ENCODE measurements at regions not wholly inside any gene's neighbourhood (a gene's known extent, or its start where the extent isn't known, plus 50 kb on each side); places are given as distances from the start of the nearest gene placed in this dataset.

DNA sequence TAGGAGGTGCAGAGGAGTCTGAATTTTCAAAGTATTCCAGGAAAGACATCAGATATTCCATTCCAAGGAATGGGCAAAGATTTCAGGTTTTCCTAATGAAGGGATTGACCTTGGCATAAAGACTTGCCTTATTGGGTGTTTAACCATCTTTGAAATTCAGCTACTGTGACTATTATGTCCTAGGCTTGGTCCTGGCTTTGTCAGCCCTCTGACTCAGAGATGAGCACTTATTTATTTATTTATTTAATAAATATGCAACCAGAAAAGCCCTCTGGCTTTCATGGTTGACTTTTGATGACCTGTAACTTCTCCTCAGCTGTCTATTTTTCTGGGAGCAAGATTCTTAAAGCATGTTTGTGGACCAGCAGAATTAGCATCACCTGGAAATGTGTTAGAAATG, 455.1 kb downstream of the KIF2B start:
- intact Hi-C loops (cut with micrococcal nuclease) = no loop called here
- POLR2A ChIA-PET = no interaction called here
- no peak overlapping the region for H2AFZ ChIP-seq (ENCODE audit: low read depth, low read length, poor library complexity, severe bottlenecking)
- no peaks in the 10 kb centered on the region for H3K9me2 ChIP-seq (ENCODE audit: insufficient read depth)
- BruUV-seq (replicated peaks) = no TSS peak
- no peak for TF ChIP-seq CEBPB (IDR thresholded peaks at IDR 0.05; ENCODE audit: low read depth)
- TF ChIP-seq YY1 (IDR thresholded peaks at IDR 0.05; ENCODE audit: extremely low read depth, insufficient replicate concordance, low read depth, low read length) = no peak
- TF ChIP-seq, protein P1, sequence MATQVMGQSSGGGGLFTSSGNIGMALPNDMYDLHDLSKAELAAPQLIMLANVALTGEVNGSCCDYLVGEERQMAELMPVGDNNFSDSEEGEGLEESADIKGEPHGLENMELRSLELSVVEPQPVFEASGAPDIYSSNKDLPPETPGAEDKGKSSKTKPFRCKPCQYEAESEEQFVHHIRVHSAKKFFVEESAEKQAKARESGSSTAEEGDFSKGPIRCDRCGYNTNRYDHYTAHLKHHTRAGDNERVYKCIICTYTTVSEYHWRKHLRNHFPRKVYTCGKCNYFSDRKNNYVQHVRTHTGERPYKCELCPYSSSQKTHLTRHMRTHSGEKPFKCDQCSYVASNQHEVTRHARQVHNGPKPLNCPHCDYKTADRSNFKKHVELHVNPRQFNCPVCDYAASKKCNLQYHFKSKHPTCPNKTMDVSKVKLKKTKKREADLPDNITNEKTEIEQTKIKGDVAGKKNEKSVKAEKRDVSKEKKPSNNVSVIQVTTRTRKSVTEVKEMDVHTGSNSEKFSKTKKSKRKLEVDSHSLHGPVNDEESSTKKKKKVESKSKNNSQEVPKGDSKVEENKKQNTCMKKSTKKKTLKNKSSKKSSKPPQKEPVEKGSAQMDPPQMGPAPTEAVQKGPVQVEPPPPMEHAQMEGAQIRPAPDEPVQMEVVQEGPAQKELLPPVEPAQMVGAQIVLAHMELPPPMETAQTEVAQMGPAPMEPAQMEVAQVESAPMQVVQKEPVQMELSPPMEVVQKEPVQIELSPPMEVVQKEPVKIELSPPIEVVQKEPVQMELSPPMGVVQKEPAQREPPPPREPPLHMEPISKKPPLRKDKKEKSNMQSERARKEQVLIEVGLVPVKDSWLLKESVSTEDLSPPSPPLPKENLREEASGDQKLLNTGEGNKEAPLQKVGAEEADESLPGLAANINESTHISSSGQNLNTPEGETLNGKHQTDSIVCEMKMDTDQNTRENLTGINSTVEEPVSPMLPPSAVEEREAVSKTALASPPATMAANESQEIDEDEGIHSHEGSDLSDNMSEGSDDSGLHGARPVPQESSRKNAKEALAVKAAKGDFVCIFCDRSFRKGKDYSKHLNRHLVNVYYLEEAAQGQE (IDR thresholded peaks at IDR 0.05; ENCODE audit: low read depth) = no peak
- no peak for TF ChIP-seq CTCF (IDR thresholded peaks at IDR 0.05 in 2 of 3, conservative IDR thresholded peaks at IDR 0.05 in 1 of 3; ENCODE audit: borderline replicate concordance in 1 of 3, insufficient read depth in 1 of 3, low read depth in 2 of 3, low read length in 2 of 3)
- no peak for TF ChIP-seq ZNF274 (IDR thresholded peaks at IDR 0.05; ENCODE audit: low read depth, low read length)
- no peak for TF ChIP-seq POLR2A (IDR thresholded peaks at IDR 0.05; ENCODE audit: borderline replicate concordance, extremely low read depth, insufficient read depth, insufficient read length)
- TF ChIP-seq EZH2phosphoT487 (IDR thresholded peaks at IDR 0.05; ENCODE audit: borderline replicate concordance) = no peak
- no peak for TF ChIP-seq POLR2AphosphoS5 (IDR thresholded peaks at IDR 0.05; ENCODE audit: low read depth, low read length)
- no peak for TF ChIP-seq JUND (IDR thresholded peaks at IDR 0.05)
- TF ChIP-seq SIN3A (IDR thresholded peaks at IDR 0.05; ENCODE audit: low read depth) = no peak
- no peak for TF ChIP-seq RAD21 (IDR thresholded peaks at IDR 0.05; ENCODE audit: low read depth)
- TF ChIP-seq SRF (IDR thresholded peaks at IDR 0.05; ENCODE audit: low read depth) = no peak
- CTCF ChIA-PET = no interaction called here
- H3K27me3 ChIP-seq (ENCODE audit: insufficient read depth, low read length) = no peaks in the 10 kb centered on the region
- DNase-seq (ENCODE audit: low read depth, low spot score) = no peak
- H3K4me2 ChIP-seq (ENCODE audit: low read length) = no peak overlapping the region
- H3K9me3 ChIP-seq (ENCODE audit: control insufficient read depth in 1 of 2, insufficient read depth in 1 of 2, low read depth in 1 of 2, low read length in 2 of 2) = peaks cover 46 to 58% of the 10 kb centered on the region in 2 experiments; a peak in 3 of 4 replicates
- H3K4me3 ChIP-seq (replicated peaks in 1 of 2; ENCODE audit: low read depth in 1 of 2, low read length in 2 of 2) = no peak overlapping the region
- no peaks in the 10 kb centered on the region for H3K79me2 ChIP-seq (ENCODE audit: insufficient read depth, low read length)
- H3K36me3 ChIP-seq (ENCODE audit: control insufficient read depth in 1 of 2, insufficient read depth in 2 of 2, low read length in 2 of 2) = no peaks in the 10 kb centered on the region
- RAD21 ChIA-PET (ENCODE audit: low non-redundant PET in 1 of 2, low total read pairs in 2 of 2, uncharacterized antibody in 2 of 2, unreplicated experiment in 2 of 2) = no interaction called here
- H3K27ac ChIP-seq (ENCODE audit: low read depth, low read length) = no peak overlapping the region
- ATAC-seq = no peak
- no peaks in the 10 kb centered on the region for H4K20me1 ChIP-seq (ENCODE audit: insufficient read depth)
- no peaks in the 10 kb centered on the region for H3K4me1 ChIP-seq (ENCODE audit: control insufficient read depth in 1 of 2, insufficient read depth in 2 of 2, low read length in 2 of 2)
- no peak overlapping the region for H3K9ac ChIP-seq (ENCODE audit: low read length)
